A549 (cell line): ENCODE measurements at regions not wholly inside any gene's neighbourhood (a gene's known extent, or its start where the extent isn't known, plus 50 kb on each side); places are given as distances from the start of the nearest gene placed in this dataset.
"Not testable (repeated sequence)": the region's sequence is repeated elsewhere in the genome, so short reads cannot be mapped to it uniquely, and the experiment has no call there.

ENCODE experiments used
- ATAC-seq, 2 experiments: fragments of 200-7000 bp in 1 of 2; fragments of >200 bp in 1 of 2; cut with Nextera tagmentation in 1 of 2; cut with Tn5 transposase in 1 of 2; 3 replicates each; pipeline versions ENCODE4 v1.8.0 to v1.9.1; 2018 to 2020; ENCODE audit warnings: mild to moderate bottlenecking in 1 of 2, moderate library complexity in 1 of 2
- CTCF ChIA-PET: fragments of 300-600 bp; sonication (Branson Sonifier 250); formaldehyde crosslinking; extraction: SDS; loops from one replicate; lab custom pipeline; 2021; ENCODE audit warnings: antibody characterized with exemption, inconsistent platforms; lab: Yijun Ruan, JAX
- POLR2A ChIA-PET: fragments of 350-600 bp; formaldehyde crosslinking; extraction: SDS; loops from one replicate; lab custom pipeline; 2021; ENCODE audit warnings: antibody characterized with exemption, inconsistent platforms; lab: Yijun Ruan, JAX
- DNase-seq, 2 experiments: peaks; one replicate each; pipeline versions ENCODE4 v3.0.0 to v3.0.0-alpha.2; 2011 to 2016; ENCODE audit warnings: low read depth in 1 of 2, low spot score in 1 of 2
- FAIRE-seq: peaks from 2 replicates; lab custom pipeline; 2011; peaks lifted over from hg19 to GRCh38; lab: Jason Lieb, UNC
- H3K27ac ChIP-seq, 2 experiments: fragments of >200 bp; sonication (Bioruptor Twin); formaldehyde crosslinking; 3 replicates each; pipeline ENCODE4 v1.5.1; 2016 to 2017
- H3K4me1 ChIP-seq: fragments of >200 bp; sonication (Bioruptor Twin); formaldehyde crosslinking; 3 replicates; pipeline ENCODE4 v1.6.1; 2016
- H3K4me2 ChIP-seq: fragments of >200 bp; sonication (Bioruptor Twin); formaldehyde crosslinking; 3 replicates; pipeline ENCODE4 v1.6.1; 2016
- H3K4me3 ChIP-seq: fragments of >200 bp; sonication (Bioruptor Twin); formaldehyde crosslinking; 3 replicates; pipeline ENCODE4 v1.5.1; 2016
- H3K9me3 ChIP-seq: fragments of >200 bp; sonication (Bioruptor Twin); formaldehyde crosslinking; 3 replicates; pipeline ENCODE4 v1.6.1; 2016
- BCL3 ChIP-seq: fragments of >200 bp; sonication (Bioruptor Twin); formaldehyde crosslinking; IDR thresholded peaks from 3 replicates; pipeline ENCODE4 v1.6.1; 2016
- CBX2 ChIP-seq: fragments of 200-600 bp; sonication (generic); IDR thresholded peaks from 2 replicates; pipeline ENCODE4 v1.6.1; 2016; ENCODE audit warnings: low read depth, mild to moderate bottlenecking, borderline replicate concordance
- CEBPB ChIP-seq, 2 experiments: fragments of >200 bp in 1 of 2; sonication (Bioruptor Twin) in 1 of 2; formaldehyde crosslinking in 1 of 2; IDR thresholded peaks; 2 replicates each; pipeline ENCODE4 v1.6.1; 2012 to 2016
- CHD2 ChIP-seq: fragments of 150-350 bp; IDR thresholded peaks from 2 replicates; pipeline ENCODE4 v1.6.1; 2014; ENCODE audit warnings: low read length; ENCODE audit not compliant: partially characterized antibody
- CHD4 ChIP-seq: fragments of 200-600 bp; sonication (generic); IDR thresholded peaks from 2 replicates; pipeline ENCODE4 v1.6.1; 2016; ENCODE audit warnings: antibody characterized with exemption, mild to moderate bottlenecking, borderline replicate concordance
- EP300 ChIP-seq, 2 experiments: fragments of >200 bp; sonication (Bioruptor Twin); formaldehyde crosslinking; IDR thresholded peaks; 2 replicates in 1 of 2; 3 replicates in 1 of 2; pipeline ENCODE4 v1.6.1; 2016 to 2017
- ESRRA ChIP-seq: fragments of 150-350 bp; IDR thresholded peaks from 2 replicates; pipeline ENCODE4 v1.6.1; 2014; ENCODE audit warnings: mild to moderate bottlenecking, low read length, borderline replicate concordance
- FOXS1 ChIP-seq: fragments of 250-450 bp; sonication (Bioruptor Pico); IDR thresholded peaks from 2 replicates; pipeline ENCODE4 v1.5.0; 2020; ENCODE audit warnings: mild to moderate bottlenecking, moderate library complexity
- GATA3 ChIP-seq: IDR thresholded peaks from 2 replicates; pipeline ENCODE4 v1.6.1; 2012; ENCODE audit warnings: borderline replicate concordance
- HEYL ChIP-seq: fragments of 250-450 bp; sonication (Bioruptor Pico); IDR thresholded peaks from 2 replicates; pipeline ENCODE4 v1.8.0; 2021; ENCODE audit warnings: mild to moderate bottlenecking, moderate library complexity
- HOXB13 ChIP-seq: fragments of 250-450 bp; sonication (Bioruptor Pico); IDR thresholded peaks from 2 replicates; pipeline ENCODE4 v1.5.0; 2020; ENCODE audit warnings: low read depth, mild to moderate bottlenecking, moderate library complexity
- HOXB5 ChIP-seq: fragments of 250-450 bp; sonication (Bioruptor Pico); IDR thresholded peaks from 2 replicates; pipeline ENCODE4 v1.5.0; 2020; ENCODE audit warnings: mild to moderate bottlenecking, moderate library complexity
- JUN ChIP-seq, 2 experiments: fragments of >200 bp; sonication (Bioruptor Twin); formaldehyde crosslinking; IDR thresholded peaks; 2 replicates in 1 of 2; 3 replicates in 1 of 2; pipeline ENCODE4 v1.6.1; 2016 to 2017
- MYC ChIP-seq: IDR thresholded peaks from 2 replicates; pipeline ENCODE4 v1.6.1; 2012; ENCODE audit warnings: mild to moderate bottlenecking, inconsistent platforms, low read length, improper control_type of control experiment, borderline replicate concordance
- NPAS2 ChIP-seq: fragments of 250-450 bp; sonication (Bioruptor Pico); IDR thresholded peaks from 2 replicates; pipeline ENCODE4 v1.8.0; 2022; ENCODE audit warnings: mild to moderate bottlenecking, moderate library complexity, borderline replicate concordance
- NR3C1 ChIP-seq: fragments of >200 bp; sonication (Bioruptor Twin); formaldehyde crosslinking; IDR thresholded peaks from 3 replicates; pipeline ENCODE4 v1.6.1; 2017
- PHF8 ChIP-seq: fragments of 200-600 bp; sonication (generic); IDR thresholded peaks from 2 replicates; pipeline ENCODE4 v1.6.1; 2016; ENCODE audit warnings: low read depth, mild to moderate bottlenecking, antibody characterized with exemption, moderate library complexity, borderline replicate concordance
- REST ChIP-seq: fragments of 200-600 bp; sonication (generic); IDR thresholded peaks from 2 replicates; pipeline ENCODE4 v1.6.1; 2016; ENCODE audit warnings: antibody characterized with exemption, mild to moderate bottlenecking, moderate library complexity
- RFX5 ChIP-seq: fragments of 450-650 bp; IDR thresholded peaks from 2 replicates; pipeline ENCODE4 v1.7.1; 2014; ENCODE audit warnings: antibody characterized with exemption, mild to moderate bottlenecking, moderate library complexity
- RNF2 ChIP-seq: fragments of 200-600 bp; sonication (generic); IDR thresholded peaks from 2 replicates; pipeline ENCODE4 v1.6.1; 2016; ENCODE audit warnings: low read depth, mild to moderate bottlenecking, antibody characterized with exemption, moderate library complexity, borderline replicate concordance
- USF2 ChIP-seq: fragments of 450-650 bp; IDR thresholded peaks from 2 replicates; pipeline ENCODE4 v1.6.1; 2014; ENCODE audit warnings: antibody characterized with exemption
- ZC3H11A ChIP-seq: fragments of 450-650 bp; IDR thresholded peaks from 2 replicates; pipeline ENCODE4 v1.6.1; 2014; ENCODE audit warnings: antibody characterized with exemption, mild to moderate bottlenecking
- ZNF302 ChIP-seq: fragments of 250-450 bp; sonication (Bioruptor Pico); IDR thresholded peaks from 2 replicates; pipeline ENCODE4 v1.9.0; 2021; ENCODE audit warnings: inconsistent platforms, mild to moderate bottlenecking, moderate library complexity
- WGBS: methylation state at CpG from one replicate; pipeline ENCODE4 v1.1.6; 2017; ENCODE audit errors: missing lambda C conversion rate; 5-methylcytosine and 5-hydroxymethylcytosine counted together
- TF ChIP-seq, protein P1 (sequence below): IDR thresholded peaks from 2 replicates; pipeline ENCODE4 v1.6.1; 2012

GRCh38 chr13:94842901-94843300 lies 130.6 kb upstream of the SOX21 start:
- H3K4me2 ChIP-seq: no peak overlapping the region
- ChIA-PET CTCF (no interaction called here), POLR2A (no interaction called here)
- H3K27ac ChIP-seq: no peak overlapping the region
- ATAC-seq (no peak), FAIRE-seq (no peak), DNase-seq (no peak)
- H3K4me3 ChIP-seq: no peak overlapping the region
- H3K9me3 ChIP-seq: no peaks in the 10 kb centered on the region
- no peak for TF ChIP-seq NR3C1
- no peak for TF ChIP-seq JUN (IDR thresholded peaks at IDR 0.05)
- TF ChIP-seq CBX2: no peak
- no peak for TF ChIP-seq HOXB5
- no peak for TF ChIP-seq HOXB13 (CRISPR knock-in tag)
- TF ChIP-seq, protein P1, sequence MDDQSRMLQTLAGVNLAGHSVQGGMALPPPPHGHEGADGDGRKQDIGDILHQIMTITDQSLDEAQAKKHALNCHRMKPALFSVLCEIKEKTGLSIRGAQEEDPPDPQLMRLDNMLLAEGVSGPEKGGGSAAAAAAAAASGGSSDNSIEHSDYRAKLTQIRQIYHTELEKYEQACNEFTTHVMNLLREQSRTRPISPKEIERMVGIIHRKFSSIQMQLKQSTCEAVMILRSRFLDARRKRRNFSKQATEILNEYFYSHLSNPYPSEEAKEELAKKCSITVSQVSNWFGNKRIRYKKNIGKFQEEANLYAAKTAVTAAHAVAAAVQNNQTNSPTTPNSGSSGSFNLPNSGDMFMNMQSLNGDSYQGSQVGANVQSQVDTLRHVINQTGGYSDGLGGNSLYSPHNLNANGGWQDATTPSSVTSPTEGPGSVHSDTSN: no peak
- TF ChIP-seq BCL3: no peak
- TF ChIP-seq ZC3H11A: no peak
- TF ChIP-seq FOXS1 (CRISPR knock-in tag): no peak
- TF ChIP-seq RFX5: no peak
- no peak for TF ChIP-seq REST
- TF ChIP-seq RNF2: no peak
- TF ChIP-seq ESRRA: no peak
- TF ChIP-seq PHF8: no peak
- no peak for TF ChIP-seq GATA3
- no peak for TF ChIP-seq USF2
- no peak for TF ChIP-seq ZNF302 (CRISPR knock-in tag)
- TF ChIP-seq, all 56 proteins: peak for 0
- no peaks in the 10 kb centered on the region for H3K4me1 ChIP-seq

DNA sequence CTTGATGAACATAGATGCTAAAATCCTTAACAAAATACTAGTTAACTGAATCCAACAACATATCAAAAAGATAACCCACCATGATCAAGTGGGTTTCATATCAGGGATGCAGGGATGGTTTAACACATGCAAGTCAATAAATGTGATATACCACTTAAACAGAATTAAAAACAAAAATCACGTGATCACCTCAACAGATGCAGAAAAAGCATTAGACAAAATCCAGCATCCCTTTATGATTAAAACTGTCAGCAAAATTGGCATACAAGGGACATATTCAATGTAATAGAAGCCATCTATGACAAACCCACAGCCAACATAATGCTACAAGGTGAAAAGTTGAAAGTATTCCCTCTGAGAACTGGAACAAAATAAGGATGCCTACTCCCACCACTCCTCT lies 124.7 kb upstream of the SOX21 start:
- DNase-seq, H3K9me3 ChIP-seq, POLR2A ChIA-PET, H3K4me1 ChIP-seq, FAIRE-seq, H3K4me3 ChIP-seq, H3K27ac ChIP-seq, CTCF ChIA-PET, ATAC-seq, H3K4me2 ChIP-seq: not testable (repeated sequence)
- 31% methylated on average over 1 of the region's 1 CpG for WGBS

- FAIRE-seq (no peak), ATAC-seq (no peak), DNase-seq (no peak)
- ChIA-PET POLR2A (interaction anchor here (0.6 kb wide), 1 partner anchor 14 kb away, joined by 4 read pairs; no protein-coding TSS in a partner anchor), CTCF (interaction anchor here (0.6 kb wide), 1 partner anchor 17 kb away, joined by 3 read pairs; no protein-coding TSS in a partner anchor)
- Histone ChIP-seq H3K4me2 (no peak overlapping the region), H3K27ac (no peak overlapping the region), H3K4me3 (no peak overlapping the region), H3K9me3 (no peaks in the 10 kb centered on the region), H3K4me1 (no peaks in the 10 kb centered on the region)
- no peak for TF ChIP-seq CEBPB (IDR thresholded peaks at IDR 0.05)
- TF ChIP-seq CHD2: no peak
- TF ChIP-seq MYC: no peak
- TF ChIP-seq BCL3: no peak
- no peak for TF ChIP-seq CHD4
- no peak for TF ChIP-seq NPAS2 (CRISPR knock-in tag)
- no peak for TF ChIP-seq EP300 (IDR thresholded peaks at IDR 0.05)
- TF ChIP-seq USF2: no peak
- no peak for TF ChIP-seq NR3C1
- TF ChIP-seq FOXS1 (CRISPR knock-in tag): no peak
- TF ChIP-seq HEYL (CRISPR knock-in tag): no peak
- TF ChIP-seq ZNF302 (CRISPR knock-in tag): no peak
- 79% methylated on average over 3 of the region's 3 CpGs for WGBS
Observed at GRCh38 chr13:94829837-94830365, 117.6 kb upstream of the SOX21 start.
